ENCODE measurements at regions not wholly inside any gene's neighbourhood (a gene's known extent, or its start where the extent isn't known, plus 50 kb on each side); places are given as distances from the start of the nearest gene placed in this dataset.

- TF ChIP-seq POLR2AphosphoS5 (IDR thresholded peaks at IDR 0.05; ENCODE audit: low read depth, low read length), result no peak
- no peak for TF ChIP-seq POLR2A (IDR thresholded peaks at IDR 0.05; ENCODE audit: low read depth, low read length)
- no peak for TF ChIP-seq POU2F2 (IDR thresholded peaks at IDR 0.05; ENCODE audit: low read depth, low read length)
- TF ChIP-seq PAX5 (IDR thresholded peaks at IDR 0.05; ENCODE audit: insufficient read depth, low read length, severe bottlenecking), result no peak
- no peak for TF ChIP-seq SPI1 (IDR thresholded peaks at IDR 0.05; ENCODE audit: low read depth, low read length)
- no peak for TF ChIP-seq TAF1 (IDR thresholded peaks at IDR 0.05; ENCODE audit: low read depth, low read length)
- FAIRE-seq (no peak), DNase-seq (ENCODE audit: insufficient read length, low spot score) (no peak)
Observed at GRCh38 chr5:73230264-73231245, 57.6 kb downstream of the TMEM174 start.

GRCh38 chr5:73229271-73229670, 56.3 kb downstream of the TMEM174 start:
- FAIRE-seq, result no peak
- TF ChIP-seq PAX5 (IDR thresholded peaks at IDR 0.05; ENCODE audit: insufficient read depth, low read length, severe bottlenecking) (no peak), POLR2A (IDR thresholded peaks at IDR 0.05; ENCODE audit: low read depth, low read length) (no peak), POU2F2 (IDR thresholded peaks at IDR 0.05; ENCODE audit: low read depth, low read length) (no peak), SPI1 (IDR thresholded peaks at IDR 0.05; ENCODE audit: low read depth, low read length) (no peak), POLR2AphosphoS5 (IDR thresholded peaks at IDR 0.05; ENCODE audit: low read depth, low read length) (no peak), TAF1 (IDR thresholded peaks at IDR 0.05; ENCODE audit: low read depth, low read length) (no peak)
- DNase-seq (ENCODE audit: insufficient read length, low spot score), result no peak

- DNase-seq (ENCODE audit: insufficient read length, low spot score) (no peak), FAIRE-seq (no peak)
- TF ChIP-seq POLR2AphosphoS5 (IDR thresholded peaks at IDR 0.05; ENCODE audit: low read depth, low read length) (no peak), POLR2A (IDR thresholded peaks at IDR 0.05; ENCODE audit: low read depth, low read length) (no peak), PAX5 (IDR thresholded peaks at IDR 0.05; ENCODE audit: insufficient read depth, low read length, severe bottlenecking) (no peak), SPI1 (IDR thresholded peaks at IDR 0.05; ENCODE audit: low read depth, low read length) (no peak), TAF1 (IDR thresholded peaks at IDR 0.05; ENCODE audit: low read depth, low read length) (no peak), POU2F2 (IDR thresholded peaks at IDR 0.05; ENCODE audit: low read depth, low read length) (no peak)
Observed at GRCh38 chr5:73228052-73228451, 55.1 kb downstream of the TMEM174 start.

All from GM12891 (cell line).